ENCODE measurements at regions not wholly inside any gene's neighbourhood (a gene's known extent, or its start where the extent isn't known, plus 50 kb on each side); places are given as distances from the start of the nearest gene placed in this dataset.

DNA sequence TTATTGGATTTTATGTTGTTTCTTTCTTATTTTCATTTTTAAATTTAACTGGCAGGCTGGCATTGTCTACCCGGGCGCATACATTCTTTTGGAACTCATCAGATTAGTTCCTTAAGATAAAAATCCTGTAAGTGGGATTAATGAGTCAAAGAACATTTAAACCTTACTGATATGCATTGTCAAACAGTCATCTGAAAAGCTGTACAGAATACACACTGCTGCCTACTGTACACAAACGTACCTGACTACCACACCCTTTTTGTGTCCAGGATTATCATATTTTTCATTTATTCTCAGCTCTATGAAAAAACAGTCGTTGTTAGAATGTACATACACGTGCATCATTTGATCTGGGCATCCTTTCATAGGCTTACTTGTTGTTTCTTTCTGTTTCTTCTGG lies 358.3 kb downstream of the EFNB2 start:
- Histone ChIP-seq H2BK15ac (ENCODE audit: low read length) (no peak overlapping the region), H3K18ac (ENCODE audit: low read length) (no peak overlapping the region), H4K8ac (ENCODE audit: low read depth, low read length) (no peak overlapping the region), H3K4ac (ENCODE audit: low read length) (no peak overlapping the region), H3K9me3 (replicated peaks in 1 of 2; ENCODE audit: control insufficient read depth in 2 of 2, insufficient read depth in 1 of 2, low read depth in 1 of 2, low read length in 2 of 2) (peaks cover 4 to 13% of the 10 kb centered on the region in 2 donors), H3K4me1 (ENCODE audit: control insufficient read depth in 2 of 2, insufficient read depth in 1 of 2, low read depth in 1 of 2, low read length in 2 of 2) (no peaks in the 10 kb centered on the region), H3K79me1 (ENCODE audit: low read depth, low read length) (no peaks in the 10 kb centered on the region), H3K4me3 (ENCODE audit: low read length in 2 of 2) (no peak overlapping the region), H2AK5ac (ENCODE audit: low read depth, low read length) (no peak overlapping the region), H3K36me3 (replicated peaks in 1 of 2; ENCODE audit: control insufficient read depth in 2 of 2, insufficient read depth in 2 of 2, low read length in 2 of 2) (no peaks in the 10 kb centered on the region), H3K9ac (ENCODE audit: low read depth, low read length, poor library complexity) (no peak overlapping the region), H4K91ac (ENCODE audit: low read depth, low read length, poor library complexity) (no peak overlapping the region), H2BK12ac (ENCODE audit: low read length) (no peak overlapping the region), H2BK120ac (ENCODE audit: low read depth, low read length) (no peak overlapping the region), H3K23ac (ENCODE audit: low read depth, low read length, poor library complexity) (no peak overlapping the region), H2BK5ac (ENCODE audit: low read length) (no peak overlapping the region), H3K27ac (replicated peaks; ENCODE audit: low read length) (no peak overlapping the region), H3K27me3 (ENCODE audit: control insufficient read depth in 3 of 3, insufficient read depth in 3 of 3, low read depth in 1 of 3, low read length in 3 of 3) (no peaks in the 10 kb centered on the region), H3K4me2 (ENCODE audit: insufficient read depth, low read length, poor library complexity, severe bottlenecking) (no peak overlapping the region), H3K14ac (ENCODE audit: low read length) (no peak overlapping the region), H2AFZ (ENCODE audit: low read length) (no peak overlapping the region)
- no CpG with 5 or more reads among the region's 5 CpGs for WGBS, 2 donors (ENCODE audit: extremely low coverage in 2 of 2, insufficient read length in 2 of 2, insufficient replicate concordance in 1 of 2)
- no peak for DNase-seq (ENCODE audit: low spot score)

DNA sequence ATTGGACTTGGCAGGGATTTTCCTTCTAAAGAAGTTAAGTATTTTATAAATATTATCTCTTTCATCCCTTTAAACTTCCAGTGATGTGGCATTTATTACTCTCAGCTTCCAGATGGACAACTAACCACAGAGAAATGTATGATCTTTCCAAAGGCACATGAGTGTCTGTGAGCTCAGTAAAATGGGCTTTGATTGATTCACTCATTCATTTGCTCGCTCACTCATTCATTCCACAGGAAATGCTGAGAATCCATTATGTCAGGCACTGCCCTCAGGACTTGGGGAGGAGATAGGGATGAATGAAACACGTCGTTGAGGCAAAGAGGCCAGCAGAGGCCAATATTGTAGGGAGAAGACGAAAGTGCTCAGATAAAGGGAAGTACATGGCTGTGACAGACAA lies 359.3 kb downstream of the EFNB2 start:
- Histone ChIP-seq H2BK12ac (ENCODE audit: low read length) (no peak overlapping the region), H3K27ac (replicated peaks; ENCODE audit: low read length) (no peak overlapping the region), H3K79me1 (ENCODE audit: low read depth, low read length) (no peaks in the 10 kb centered on the region), H3K4me3 (ENCODE audit: low read length in 2 of 2) (no peak overlapping the region), H3K9ac (ENCODE audit: low read depth, low read length, poor library complexity) (no peak overlapping the region), H3K9me3 (replicated peaks in 1 of 2; ENCODE audit: control insufficient read depth in 2 of 2, insufficient read depth in 1 of 2, low read depth in 1 of 2, low read length in 2 of 2) (peaks cover 4 to 13% of the 10 kb centered on the region in 2 donors), H3K4me1 (ENCODE audit: control insufficient read depth in 2 of 2, insufficient read depth in 1 of 2, low read depth in 1 of 2, low read length in 2 of 2) (no peaks in the 10 kb centered on the region), H2AK5ac (ENCODE audit: low read depth, low read length) (no peak overlapping the region), H3K18ac (ENCODE audit: low read length) (no peak overlapping the region), H3K14ac (ENCODE audit: low read length) (no peak overlapping the region), H2AFZ (ENCODE audit: low read length) (no peak overlapping the region), H3K36me3 (replicated peaks in 1 of 2; ENCODE audit: control insufficient read depth in 2 of 2, insufficient read depth in 2 of 2, low read length in 2 of 2) (no peaks in the 10 kb centered on the region), H2BK120ac (ENCODE audit: low read depth, low read length) (no peak overlapping the region), H3K4me2 (ENCODE audit: insufficient read depth, low read length, poor library complexity, severe bottlenecking) (no peak overlapping the region), H3K27me3 (ENCODE audit: control insufficient read depth in 3 of 3, insufficient read depth in 3 of 3, low read depth in 1 of 3, low read length in 3 of 3) (no peaks in the 10 kb centered on the region), H4K8ac (ENCODE audit: low read depth, low read length) (no peak overlapping the region), H2BK15ac (ENCODE audit: low read length) (no peak overlapping the region), H3K23ac (ENCODE audit: low read depth, low read length, poor library complexity) (no peak overlapping the region), H4K91ac (ENCODE audit: low read depth, low read length, poor library complexity) (no peak overlapping the region), H2BK5ac (ENCODE audit: low read length) (no peak overlapping the region), H3K4ac (ENCODE audit: low read length) (no peak overlapping the region)
- WGBS, 2 donors (ENCODE audit: extremely low coverage in 2 of 2, insufficient read length in 2 of 2, insufficient replicate concordance in 1 of 2) = no CpG with 5 or more reads among the region's 4 CpGs
- no peak for DNase-seq (ENCODE audit: low spot score)

DNA sequence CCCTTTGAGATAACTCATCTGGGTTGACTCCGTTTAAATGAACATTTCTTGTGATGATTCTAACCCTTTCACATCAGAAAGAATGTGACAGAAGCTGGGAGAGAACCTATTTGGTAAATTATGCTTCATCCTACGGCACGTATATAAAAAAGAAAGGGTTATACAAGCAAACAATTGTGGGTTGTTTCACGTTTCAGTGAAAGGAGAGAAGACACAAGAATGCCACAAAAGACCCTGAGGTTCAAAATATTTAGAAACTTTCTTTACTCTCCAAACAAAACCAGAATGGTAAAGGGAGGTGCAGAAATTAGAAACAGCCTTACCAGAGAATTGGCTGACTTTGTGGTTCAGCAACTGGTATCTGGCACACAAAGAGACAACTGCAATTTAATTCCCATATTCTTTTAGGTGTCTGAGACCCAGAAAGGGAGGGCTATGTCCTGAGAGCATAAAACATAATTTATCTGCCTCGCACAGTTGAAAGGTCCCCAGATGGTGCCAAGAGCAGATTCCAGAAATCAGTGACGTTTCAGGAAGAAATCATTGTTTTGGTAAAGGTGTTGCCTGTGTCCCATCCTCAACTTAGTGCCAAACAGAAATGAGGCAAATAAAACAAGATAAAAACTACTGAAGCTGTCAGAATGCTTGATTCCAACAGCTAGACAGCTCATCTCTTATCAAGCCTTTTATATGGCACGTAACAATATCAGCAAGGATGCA lies 361.4 kb downstream of the EFNB2 start:
- Histone ChIP-seq H2AK5ac (ENCODE audit: low read depth, low read length) (no peak overlapping the region), H3K27ac (replicated peaks; ENCODE audit: low read length) (no peak overlapping the region), H3K36me3 (replicated peaks in 1 of 2; ENCODE audit: control insufficient read depth in 2 of 2, insufficient read depth in 2 of 2, low read length in 2 of 2) (no peaks in the 10 kb centered on the region), H3K4me1 (ENCODE audit: control insufficient read depth in 2 of 2, insufficient read depth in 1 of 2, low read depth in 1 of 2, low read length in 2 of 2) (no peaks in the 10 kb centered on the region), H3K79me1 (ENCODE audit: low read depth, low read length) (no peaks in the 10 kb centered on the region), H3K4me2 (ENCODE audit: insufficient read depth, low read length, poor library complexity, severe bottlenecking) (no peak overlapping the region), H2BK5ac (ENCODE audit: low read length) (no peak overlapping the region), H3K23ac (ENCODE audit: low read depth, low read length, poor library complexity) (no peak overlapping the region), H2AFZ (ENCODE audit: low read length) (no peak overlapping the region), H2BK12ac (ENCODE audit: low read length) (no peak overlapping the region), H3K4me3 (ENCODE audit: low read length in 2 of 2) (no peak overlapping the region), H3K9me3 (replicated peaks in 1 of 2; ENCODE audit: control insufficient read depth in 2 of 2, insufficient read depth in 1 of 2, low read depth in 1 of 2, low read length in 2 of 2) (peaks cover 0 to 3% of the 10 kb centered on the region in 2 donors), H3K4ac (ENCODE audit: low read length) (no peak overlapping the region), H3K27me3 (ENCODE audit: control insufficient read depth in 3 of 3, insufficient read depth in 3 of 3, low read depth in 1 of 3, low read length in 3 of 3) (no peaks in the 10 kb centered on the region), H3K14ac (ENCODE audit: low read length) (no peak overlapping the region), H3K18ac (ENCODE audit: low read length) (no peak overlapping the region), H2BK15ac (ENCODE audit: low read length) (no peak overlapping the region), H4K91ac (ENCODE audit: low read depth, low read length, poor library complexity) (no peak overlapping the region), H2BK120ac (ENCODE audit: low read depth, low read length) (no peak overlapping the region), H4K8ac (ENCODE audit: low read depth, low read length) (no peak overlapping the region), H3K9ac (ENCODE audit: low read depth, low read length, poor library complexity) (no peak overlapping the region)
- DNase-seq (ENCODE audit: low spot score) = no peak
- WGBS, 2 donors (ENCODE audit: extremely low coverage in 2 of 2, insufficient read length in 2 of 2, insufficient replicate concordance in 1 of 2) = no CpG with 5 or more reads among the region's 7 CpGs

DNA sequence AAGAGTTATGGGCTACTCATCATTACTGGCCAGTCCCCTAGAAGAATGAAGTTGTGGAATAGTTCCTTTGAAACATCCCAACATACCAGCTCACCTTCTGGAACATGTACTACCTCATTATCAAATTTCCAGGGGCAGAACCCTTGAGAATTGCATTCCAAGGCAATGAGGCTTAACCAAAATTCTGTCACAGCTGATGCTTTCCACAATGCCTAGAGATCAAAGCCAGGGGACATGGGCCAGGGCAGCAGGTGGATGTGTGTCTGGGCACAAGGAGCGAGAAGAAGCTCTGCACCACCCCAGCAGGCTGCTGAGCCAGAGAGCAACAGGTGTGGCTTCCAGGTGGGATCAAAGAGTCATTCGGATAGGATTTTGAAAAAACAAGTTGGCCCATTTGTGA lies 362.1 kb downstream of the EFNB2 start:
- H2AK5ac ChIP-seq (ENCODE audit: low read depth, low read length) = no peak overlapping the region
- H2BK12ac ChIP-seq (ENCODE audit: low read length) = no peak overlapping the region
- no peaks in the 10 kb centered on the region for H3K9me3 ChIP-seq (replicated peaks in 1 of 2; ENCODE audit: control insufficient read depth in 2 of 2, insufficient read depth in 1 of 2, low read depth in 1 of 2, low read length in 2 of 2)
- no peak overlapping the region for H3K23ac ChIP-seq (ENCODE audit: low read depth, low read length, poor library complexity)
- H3K27ac ChIP-seq (replicated peaks; ENCODE audit: low read length) = no peak overlapping the region
- no CpG with 5 or more reads among the region's 2 CpGs for WGBS, 2 donors (ENCODE audit: extremely low coverage in 2 of 2, insufficient read length in 2 of 2, insufficient replicate concordance in 1 of 2)
- no peaks in the 10 kb centered on the region for H3K36me3 ChIP-seq (replicated peaks in 1 of 2; ENCODE audit: control insufficient read depth in 2 of 2, insufficient read depth in 2 of 2, low read length in 2 of 2)
- DNase-seq (ENCODE audit: low spot score) = no peak
- H4K8ac ChIP-seq (ENCODE audit: low read depth, low read length) = no peak overlapping the region
- H2AFZ ChIP-seq (ENCODE audit: low read length) = no peak overlapping the region
- H3K4me3 ChIP-seq (ENCODE audit: low read length in 2 of 2) = no peak overlapping the region
- no peak overlapping the region for H3K4me2 ChIP-seq (ENCODE audit: insufficient read depth, low read length, poor library complexity, severe bottlenecking)
- no peak overlapping the region for H2BK15ac ChIP-seq (ENCODE audit: low read length)
- no peak overlapping the region for H3K14ac ChIP-seq (ENCODE audit: low read length)
- H2BK120ac ChIP-seq (ENCODE audit: low read depth, low read length) = no peak overlapping the region
- no peaks in the 10 kb centered on the region for H3K4me1 ChIP-seq (ENCODE audit: control insufficient read depth in 2 of 2, insufficient read depth in 1 of 2, low read depth in 1 of 2, low read length in 2 of 2)
- H2BK5ac ChIP-seq (ENCODE audit: low read length) = no peak overlapping the region
- no peak overlapping the region for H3K9ac ChIP-seq (ENCODE audit: low read depth, low read length, poor library complexity)
- no peaks in the 10 kb centered on the region for H3K79me1 ChIP-seq (ENCODE audit: low read depth, low read length)
- H4K91ac ChIP-seq (ENCODE audit: low read depth, low read length, poor library complexity) = no peak overlapping the region
- H3K4ac ChIP-seq (ENCODE audit: low read length) = no peak overlapping the region
- H3K18ac ChIP-seq (ENCODE audit: low read length) = no peak overlapping the region
- H3K27me3 ChIP-seq (ENCODE audit: control insufficient read depth in 3 of 3, insufficient read depth in 3 of 3, low read depth in 1 of 3, low read length in 3 of 3) = no peaks in the 10 kb centered on the region

All from neuronal stem cell (in vitro differentiated cells).